ENCODE measurements at regions not wholly inside any gene's neighbourhood (a gene's known extent, or its start where the extent isn't known, plus 50 kb on each side); places are given as distances from the start of the nearest gene placed in this dataset.

DNA sequence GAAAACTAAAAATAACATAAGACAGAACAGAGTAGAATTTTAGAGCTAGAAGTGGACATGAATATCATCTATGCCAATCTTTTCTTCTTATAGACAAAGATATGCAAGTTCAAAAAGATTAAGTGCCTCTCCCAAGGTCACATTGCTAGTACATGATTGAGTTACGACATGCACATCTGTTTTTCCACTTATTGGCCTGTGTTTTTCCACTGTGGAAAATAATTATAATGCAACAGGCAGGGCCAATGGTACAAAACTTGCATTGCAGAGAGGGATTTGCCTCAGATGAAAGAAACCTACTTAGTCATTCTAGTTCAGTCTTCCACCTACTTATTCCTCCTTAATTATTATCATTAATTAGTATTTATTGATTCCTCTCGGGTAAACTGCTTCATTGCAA is 407.8 kb upstream of the SGCD start:
- Mint-ChIP-seq H3K36me3 (no peaks in the 10 kb centered on the region), H3K9me3 (no peaks in the 10 kb centered on the region), H3K27ac (no peak overlapping the region)
- DNase-seq (ENCODE audit: low spot score in 2 of 2) (no peak), ATAC-seq (no peak)

DNA sequence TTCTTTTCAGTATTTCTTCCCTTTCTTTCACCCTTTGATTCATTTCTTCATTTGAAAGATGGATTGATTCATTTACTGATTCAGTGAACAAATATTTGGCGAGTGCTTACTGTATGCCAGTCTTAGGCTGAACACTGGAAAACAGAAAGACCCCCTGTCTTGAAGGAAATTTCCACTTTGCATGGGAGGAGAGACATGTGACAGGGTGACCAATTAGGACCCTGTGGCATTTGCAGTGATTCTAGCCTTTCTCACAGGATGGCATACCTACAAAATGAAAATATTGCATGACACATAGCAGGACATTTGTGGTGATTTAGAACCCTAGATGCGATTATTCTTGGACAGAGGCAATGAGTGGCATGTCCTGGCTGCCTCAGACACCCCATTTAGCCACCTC is 407.2 kb upstream of the SGCD start:
- ATAC-seq (no peak), DNase-seq (ENCODE audit: low spot score in 2 of 2) (no peak)
- Mint-ChIP-seq H3K9me3 (no peaks in the 10 kb centered on the region), H3K27ac (no peak overlapping the region), H3K36me3 (no peaks in the 10 kb centered on the region)

DNA sequence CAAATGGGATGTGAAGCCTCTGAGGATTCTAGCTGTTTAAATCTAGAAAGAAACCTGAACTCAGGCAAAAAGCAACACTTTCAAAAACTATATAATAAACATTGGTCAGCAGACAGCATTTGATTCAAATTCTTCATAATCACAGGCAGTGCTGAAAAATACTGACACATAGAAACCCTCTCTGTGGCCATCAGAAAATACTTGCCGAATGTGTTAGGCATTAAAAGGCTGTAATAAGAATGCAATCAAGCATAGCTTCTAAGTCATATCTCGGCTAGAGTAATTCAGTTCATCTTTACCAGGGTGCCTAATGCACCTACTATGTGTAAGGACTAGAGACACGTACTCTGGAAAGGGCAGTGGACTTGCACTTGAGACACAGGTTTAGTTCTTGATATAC is 405.3 kb upstream of the SGCD start:
- ATAC-seq, result no peak
- Mint-ChIP-seq H3K36me3 (no peaks in the 10 kb centered on the region), H3K9me3 (no peaks in the 10 kb centered on the region), H3K27ac (no peak overlapping the region)
- no peak for DNase-seq (ENCODE audit: low spot score in 2 of 2)

DNA sequence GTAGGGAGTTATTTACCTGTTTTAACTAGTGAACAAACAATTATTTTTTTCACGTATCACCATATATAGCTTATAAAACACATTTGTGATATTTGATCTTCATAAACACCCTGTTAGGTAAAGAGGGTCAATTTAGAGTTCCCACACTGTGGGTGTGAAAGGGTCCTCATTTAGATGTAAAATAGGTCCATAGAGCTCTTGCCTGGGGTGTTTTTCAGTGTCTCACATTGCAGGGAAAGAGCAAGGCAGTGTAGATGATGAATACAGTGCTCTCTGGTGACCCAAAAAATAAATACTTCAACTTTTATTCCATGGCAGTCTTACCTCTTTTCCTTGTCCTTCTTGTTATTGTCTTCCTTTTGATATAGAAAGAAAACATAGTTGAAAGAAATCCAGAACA is 403.2 kb upstream of the SGCD start:
- ATAC-seq (no peak), DNase-seq (ENCODE audit: low spot score in 2 of 2) (no peak)
- H3K9me3 Mint-ChIP-seq, result no peaks in the 10 kb centered on the region
- H3K27ac Mint-ChIP-seq, result no peak overlapping the region
- H3K36me3 Mint-ChIP-seq, result no peaks in the 10 kb centered on the region

DNA sequence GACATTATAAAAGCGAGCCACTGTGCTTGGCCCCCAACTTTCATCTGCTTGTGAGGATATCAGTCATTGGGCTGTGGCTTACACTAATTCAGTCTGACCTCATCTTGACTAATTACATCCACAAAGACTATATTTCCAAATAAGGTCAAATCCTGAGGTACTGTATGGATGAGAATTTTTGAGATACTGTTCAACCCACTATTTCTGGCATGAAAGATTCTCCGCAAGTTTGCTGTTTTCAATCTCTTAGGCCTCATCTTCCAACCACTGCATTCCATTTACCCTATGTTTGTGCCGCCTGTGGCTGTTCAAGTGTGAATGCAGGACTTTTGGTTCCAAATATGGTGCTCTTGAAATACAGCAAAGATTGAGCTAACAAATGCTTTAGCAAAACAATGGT is 400.9 kb upstream of the SGCD start:
- H3K9me3 Mint-ChIP-seq, result no peaks in the 10 kb centered on the region
- ATAC-seq (no peak), DNase-seq (ENCODE audit: low spot score in 2 of 2) (no peak)
- H3K27ac Mint-ChIP-seq, result no peak overlapping the region
- H3K36me3 Mint-ChIP-seq, result no peaks in the 10 kb centered on the region

DNA sequence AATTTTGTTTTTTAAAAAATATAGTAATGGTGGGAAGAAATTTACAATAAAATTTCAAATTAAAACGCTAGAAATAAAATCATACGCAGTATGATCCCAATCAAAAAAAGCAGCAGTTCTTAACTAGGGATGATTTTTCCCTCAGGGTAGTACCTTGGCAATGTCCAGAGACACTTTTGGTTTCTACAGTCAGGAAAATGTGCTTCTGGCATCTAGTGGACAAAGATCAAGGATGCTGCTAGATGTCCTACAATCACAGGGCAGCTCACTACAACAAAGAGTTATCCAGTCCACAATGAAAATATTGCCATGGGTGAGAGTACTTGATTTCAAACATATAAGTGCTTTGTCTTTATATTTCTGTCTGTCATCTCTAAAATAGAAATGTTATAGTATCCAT is 400.2 kb upstream of the SGCD start:
- DNase-seq (ENCODE audit: low spot score in 2 of 2) (no peak), ATAC-seq (no peak)
- no peak overlapping the region for H3K27ac Mint-ChIP-seq
- no peaks in the 10 kb centered on the region for H3K36me3 Mint-ChIP-seq
- no peaks in the 10 kb centered on the region for H3K9me3 Mint-ChIP-seq

DNA sequence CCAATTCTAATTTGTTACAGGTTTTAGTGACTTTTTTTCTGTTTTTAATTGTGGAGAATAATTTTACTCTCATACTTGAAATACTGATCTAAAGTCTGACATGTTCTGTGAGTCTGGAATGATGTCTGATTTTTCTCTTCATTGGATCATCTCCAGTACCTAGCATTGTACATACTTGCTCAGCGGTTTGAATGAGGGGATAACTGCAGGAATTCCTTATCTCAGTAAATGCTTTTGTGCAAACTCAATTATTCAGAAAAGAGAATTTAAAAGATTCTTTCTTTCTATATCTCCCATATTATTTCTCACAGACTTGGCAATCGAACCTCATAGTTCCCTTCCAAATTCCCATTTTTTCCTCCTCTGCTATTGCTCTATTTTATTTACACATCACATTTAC is 397.9 kb upstream of the SGCD start:
- DNase-seq (ENCODE audit: low spot score in 2 of 2) (no peak), ATAC-seq (no peak)
- Mint-ChIP-seq H3K27ac (no peak overlapping the region), H3K36me3 (no peaks in the 10 kb centered on the region), H3K9me3 (no peaks in the 10 kb centered on the region)

DNA sequence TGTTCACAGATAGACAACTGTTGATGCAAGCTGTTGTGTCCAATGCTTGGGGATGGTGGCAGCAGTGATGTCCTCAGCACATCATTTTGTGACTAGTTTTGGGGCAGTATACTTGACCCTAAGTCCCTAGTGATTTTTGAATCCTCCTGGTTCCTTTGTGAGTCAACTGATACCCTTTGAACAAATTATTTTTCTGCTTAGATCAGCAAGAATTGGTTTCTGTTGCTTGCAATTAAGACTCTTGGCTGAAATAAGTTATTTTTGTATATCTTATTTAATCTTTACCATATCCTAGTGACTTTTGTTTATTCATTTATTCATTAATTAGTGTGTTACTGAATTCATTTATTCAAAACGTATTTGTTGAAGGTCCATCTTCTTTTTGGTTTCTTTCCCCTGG is 392.0 kb upstream of the SGCD start:
- no peaks in the 10 kb centered on the region for H3K36me3 Mint-ChIP-seq
- ATAC-seq (no peak), DNase-seq (ENCODE audit: low spot score in 2 of 2) (no peak)
- H3K9me3 Mint-ChIP-seq, result no peaks in the 10 kb centered on the region
- no peak overlapping the region for H3K27ac Mint-ChIP-seq

- no peak for ATAC-seq
- DNase-seq (ENCODE audit: low spot score in 2 of 2), result no peak
- no peaks in the 10 kb centered on the region for H3K36me3 Mint-ChIP-seq
- H3K27ac Mint-ChIP-seq, result no peak overlapping the region
- no peaks in the 10 kb centered on the region for H3K9me3 Mint-ChIP-seq
Measured at GRCh38 chr5:155935723-155936122, 391.2 kb upstream of the SGCD start.

- no peak for ATAC-seq
- Mint-ChIP-seq H3K36me3 (no peaks in the 10 kb centered on the region), H3K27ac (no peak overlapping the region), H3K9me3 (no peaks in the 10 kb centered on the region)
- DNase-seq (ENCODE audit: low spot score in 2 of 2), result no peak
Measured at GRCh38 chr5:155936520-155937406, 390.2 kb upstream of the SGCD start.

- Mint-ChIP-seq H3K27ac (no peak overlapping the region), H3K36me3 (no peaks in the 10 kb centered on the region), H3K9me3 (no peaks in the 10 kb centered on the region)
- DNase-seq (ENCODE audit: low spot score in 2 of 2) (no peak), ATAC-seq (no peak)
Measured at GRCh38 chr5:155938051-155938450, 388.9 kb upstream of the SGCD start.

GRCh38 chr5:155941340-155941739 is 385.6 kb upstream of the SGCD start:
- Mint-ChIP-seq H3K27ac (no peak overlapping the region), H3K36me3 (no peaks in the 10 kb centered on the region), H3K9me3 (no peaks in the 10 kb centered on the region)
- no peak for ATAC-seq
- DNase-seq (ENCODE audit: low spot score in 2 of 2), result no peak

- H3K36me3 Mint-ChIP-seq, result no peaks in the 10 kb centered on the region
- ATAC-seq (peak; percentile 49 to 73), DNase-seq (ENCODE audit: low spot score in 2 of 2) (peak in 1 of 2 donors; percentile 4)
- no peak overlapping the region for H3K27ac Mint-ChIP-seq
- no peaks in the 10 kb centered on the region for H3K9me3 Mint-ChIP-seq
Measured at GRCh38 chr5:155943516-155944407, 383.2 kb upstream of the SGCD start.

GRCh38 chr5:155947394-155948062 is 379.4 kb upstream of the SGCD start:
- no peak for ATAC-seq
- H3K9me3 Mint-ChIP-seq, result no peaks in the 10 kb centered on the region
- H3K36me3 Mint-ChIP-seq, result no peaks in the 10 kb centered on the region
- no peak for DNase-seq (ENCODE audit: low spot score in 2 of 2)
- H3K27ac Mint-ChIP-seq, result no peak overlapping the region

GRCh38 chr5:155948576-155948975 is 378.4 kb upstream of the SGCD start:
- DNase-seq (ENCODE audit: low spot score in 2 of 2) (no peak), ATAC-seq (no peak)
- no peaks in the 10 kb centered on the region for H3K36me3 Mint-ChIP-seq
- H3K9me3 Mint-ChIP-seq, result no peaks in the 10 kb centered on the region
- H3K27ac Mint-ChIP-seq, result no peak overlapping the region

DNA sequence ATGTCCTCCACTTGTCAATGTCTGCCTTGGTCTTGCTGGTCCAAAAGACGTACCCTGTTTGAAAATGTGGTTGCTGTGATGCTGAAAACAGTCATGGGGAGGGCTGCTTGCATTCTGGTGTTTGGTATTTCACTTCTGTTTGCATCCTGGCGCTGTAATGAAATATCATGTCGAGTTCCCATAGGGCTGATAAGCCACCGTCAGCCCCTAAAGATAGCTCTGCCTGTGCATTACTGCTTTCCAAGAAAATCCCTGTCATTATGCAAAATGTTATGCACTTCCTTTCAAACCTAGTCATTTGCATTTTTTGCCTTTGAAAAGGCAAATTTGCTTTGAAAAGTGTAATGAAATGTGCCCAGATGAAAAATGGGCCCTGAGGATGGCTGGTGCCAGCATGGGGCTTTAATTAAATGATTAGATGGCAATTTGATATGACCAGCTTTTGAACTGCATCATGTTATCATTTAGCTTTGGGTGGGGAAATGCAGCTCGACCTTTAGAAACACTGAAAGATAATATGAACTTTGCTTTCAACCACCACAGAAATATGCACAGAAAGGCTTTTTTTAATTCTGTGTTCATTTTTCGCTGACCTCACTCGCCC is 374.4 kb upstream of the SGCD start:
- peak overlapping the region in 1 of 2 donors; percentile 23 for H3K27ac Mint-ChIP-seq
- no peaks in the 10 kb centered on the region for H3K36me3 Mint-ChIP-seq

DNA sequence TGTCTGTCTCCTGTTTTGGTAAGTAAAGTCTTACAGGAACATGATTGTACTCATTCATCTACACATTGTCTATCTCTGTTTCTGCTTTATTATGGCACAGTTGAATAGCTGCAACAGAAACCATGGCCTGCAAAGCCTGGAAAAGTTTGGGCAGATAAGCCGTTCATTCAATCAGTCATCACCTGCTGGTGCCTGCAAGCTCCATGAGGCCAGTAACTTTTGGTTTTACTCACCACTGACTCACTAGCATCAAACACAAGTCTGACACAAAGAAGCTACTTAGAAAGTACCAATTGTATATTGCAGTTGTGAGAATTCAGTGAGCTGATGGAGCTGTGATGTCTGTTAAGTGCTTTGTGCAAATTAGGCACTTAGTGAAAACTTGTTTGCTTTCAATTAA is 373.6 kb upstream of the SGCD start:
- ATAC-seq (peak; percentile 57 to 96), DNase-seq (ENCODE audit: low spot score in 2 of 2) (peak in 1 of 2 donors; percentile 4)
- Mint-ChIP-seq H3K36me3 (no peaks in the 10 kb centered on the region), H3K27ac (no peak overlapping the region), H3K9me3 (no peaks in the 10 kb centered on the region)

More for the DNA sequence above, 374.4 kb upstream of the SGCD start:
- no peaks in the 10 kb centered on the region for H3K9me3 Mint-ChIP-seq
- DNase-seq (ENCODE audit: low spot score in 2 of 2) (no peak), ATAC-seq (no peak)
